ENCODE measurements at regions not wholly inside any gene's neighbourhood (a gene's known extent, or its start where the extent isn't known, plus 50 kb on each side); places are given as distances from the start of the nearest gene placed in this dataset.

- H3K4me3 ChIP-seq: no peak overlapping the region
- DNase-seq (ENCODE audit: low spot score): no peak
- Mint-ChIP-seq H3K9me3 (peaks cover 19% of the 10 kb centered on the region), H3K27ac (no peak overlapping the region), H3K27me3 (ENCODE audit: insufficient read depth, low read depth, poor library complexity) (peaks cover 3% of the 10 kb centered on the region), H3K4me1 (no peaks in the 10 kb centered on the region), H3K4me3 (no peak overlapping the region), H3K36me3 (ENCODE audit: low read depth) (peaks cover 10% of the 10 kb centered on the region; the same call in 2 of the 3 replicates)
- H3K4me1 ChIP-seq (ENCODE audit: insufficient read depth): no peaks in the 10 kb centered on the region
- H3K27ac ChIP-seq (ENCODE audit: low read depth): no peak overlapping the region
- no peaks in the 10 kb centered on the region for H3K36me3 ChIP-seq (ENCODE audit: insufficient read depth)
- H3K9me2 ChIP-seq (ENCODE audit: insufficient read depth): no peaks in the 10 kb centered on the region
- no peaks in the 10 kb centered on the region for H3K79me2 ChIP-seq (replicated peaks; ENCODE audit: insufficient read depth)
- H3K27me3 ChIP-seq (ENCODE audit: insufficient read depth): no peaks in the 10 kb centered on the region
- H3K4me2 ChIP-seq: no peak overlapping the region
- no peaks in the 10 kb centered on the region for H3F3A ChIP-seq (replicated peaks; ENCODE audit: low read depth)
- no peak overlapping the region for H2AFZ ChIP-seq
- no peak for TF ChIP-seq CREB1 (CRISPR knock-in tag; IDR thresholded peaks at IDR 0.05; ENCODE audit: low read depth)
- TF ChIP-seq, protein P1, sequence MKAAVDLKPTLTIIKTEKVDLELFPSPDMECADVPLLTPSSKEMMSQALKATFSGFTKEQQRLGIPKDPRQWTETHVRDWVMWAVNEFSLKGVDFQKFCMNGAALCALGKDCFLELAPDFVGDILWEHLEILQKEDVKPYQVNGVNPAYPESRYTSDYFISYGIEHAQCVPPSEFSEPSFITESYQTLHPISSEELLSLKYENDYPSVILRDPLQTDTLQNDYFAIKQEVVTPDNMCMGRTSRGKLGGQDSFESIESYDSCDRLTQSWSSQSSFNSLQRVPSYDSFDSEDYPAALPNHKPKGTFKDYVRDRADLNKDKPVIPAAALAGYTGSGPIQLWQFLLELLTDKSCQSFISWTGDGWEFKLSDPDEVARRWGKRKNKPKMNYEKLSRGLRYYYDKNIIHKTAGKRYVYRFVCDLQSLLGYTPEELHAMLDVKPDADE (IDR thresholded peaks at IDR 0.05): no peak
- no peak for TF ChIP-seq JUNB (IDR thresholded peaks at IDR 0.05; ENCODE audit: unreplicated experiment)
- TF ChIP-seq STAT1 (IDR thresholded peaks at IDR 0.05; ENCODE audit: unreplicated experiment): no peak
- TF ChIP-seq NANOG (IDR thresholded peaks at IDR 0.05; ENCODE audit: borderline replicate concordance): no peak
- no peak for TF ChIP-seq ZNF462 (CRISPR knock-in tag; IDR thresholded peaks at IDR 0.05)
- no peak for TF ChIP-seq ZNF114 (CRISPR knock-in tag; IDR thresholded peaks at IDR 0.05)
- no peak for TF ChIP-seq CTCF (conservative IDR thresholded peaks at IDR 0.05; ENCODE audit: low read depth in 2 of 2)
- no peak for TF ChIP-seq EZH2 (IDR thresholded peaks at IDR 0.05; ENCODE audit: low read depth, unreplicated experiment)
- no peak for TF ChIP-seq EZH2phosphoT487 (IDR thresholded peaks at IDR 0.05; ENCODE audit: unreplicated experiment)
- no peak for TF ChIP-seq POLR2AphosphoS5 (IDR thresholded peaks at IDR 0.05; ENCODE audit: low read depth)
- no peak for TF ChIP-seq ZNF331 (CRISPR knock-in tag; IDR thresholded peaks at IDR 0.05; ENCODE audit: low read depth)
- TF ChIP-seq, protein P2, sequence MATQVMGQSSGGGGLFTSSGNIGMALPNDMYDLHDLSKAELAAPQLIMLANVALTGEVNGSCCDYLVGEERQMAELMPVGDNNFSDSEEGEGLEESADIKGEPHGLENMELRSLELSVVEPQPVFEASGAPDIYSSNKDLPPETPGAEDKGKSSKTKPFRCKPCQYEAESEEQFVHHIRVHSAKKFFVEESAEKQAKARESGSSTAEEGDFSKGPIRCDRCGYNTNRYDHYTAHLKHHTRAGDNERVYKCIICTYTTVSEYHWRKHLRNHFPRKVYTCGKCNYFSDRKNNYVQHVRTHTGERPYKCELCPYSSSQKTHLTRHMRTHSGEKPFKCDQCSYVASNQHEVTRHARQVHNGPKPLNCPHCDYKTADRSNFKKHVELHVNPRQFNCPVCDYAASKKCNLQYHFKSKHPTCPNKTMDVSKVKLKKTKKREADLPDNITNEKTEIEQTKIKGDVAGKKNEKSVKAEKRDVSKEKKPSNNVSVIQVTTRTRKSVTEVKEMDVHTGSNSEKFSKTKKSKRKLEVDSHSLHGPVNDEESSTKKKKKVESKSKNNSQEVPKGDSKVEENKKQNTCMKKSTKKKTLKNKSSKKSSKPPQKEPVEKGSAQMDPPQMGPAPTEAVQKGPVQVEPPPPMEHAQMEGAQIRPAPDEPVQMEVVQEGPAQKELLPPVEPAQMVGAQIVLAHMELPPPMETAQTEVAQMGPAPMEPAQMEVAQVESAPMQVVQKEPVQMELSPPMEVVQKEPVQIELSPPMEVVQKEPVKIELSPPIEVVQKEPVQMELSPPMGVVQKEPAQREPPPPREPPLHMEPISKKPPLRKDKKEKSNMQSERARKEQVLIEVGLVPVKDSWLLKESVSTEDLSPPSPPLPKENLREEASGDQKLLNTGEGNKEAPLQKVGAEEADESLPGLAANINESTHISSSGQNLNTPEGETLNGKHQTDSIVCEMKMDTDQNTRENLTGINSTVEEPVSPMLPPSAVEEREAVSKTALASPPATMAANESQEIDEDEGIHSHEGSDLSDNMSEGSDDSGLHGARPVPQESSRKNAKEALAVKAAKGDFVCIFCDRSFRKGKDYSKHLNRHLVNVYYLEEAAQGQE (IDR thresholded peaks at IDR 0.05; ENCODE audit: unreplicated experiment): no peak
- no peaks in the 10 kb centered on the region for H4K20me1 ChIP-seq (replicated peaks; ENCODE audit: insufficient read depth)
- no peak for ATAC-seq
Measured at GRCh38 chrX:23570674-23571343, 96.5 kb upstream of the PRDX4 start.
